H1 (cell line): ENCODE measurements at regions not wholly inside any gene's neighbourhood (a gene's known extent, or its start where the extent isn't known, plus 50 kb on each side); places are given as distances from the start of the nearest gene placed in this dataset.

Experiments
- CTCF ChIA-PET: fragments of 300-600 bp; sonication (Branson Sonifier 250); formaldehyde crosslinking; loops from one replicate; lab custom pipeline; 2021; ENCODE audit not compliant: partially characterized antibody; lab: Charles Lee
- POLR2A ChIA-PET: fragments of 300-600 bp; sonication (Branson Sonifier 250); formaldehyde crosslinking; loops from one replicate; lab custom pipeline; 2021; ENCODE audit warnings: inconsistent platforms; ENCODE audit not compliant: partially characterized antibody; lab: Charles Lee
- DNase-seq, 2 experiments: peaks; one replicate each; pipeline versions ENCODE4 v3.0.0 to v3.0.0-alpha.2; 2010 to 2022; ENCODE audit warnings: low spot score in 2 of 2, low read depth in 1 of 2, mixed read lengths in 1 of 2
- FAIRE-seq: peaks from 2 replicates; lab custom pipeline; 2011; peaks lifted over from hg19 to GRCh38; lab: Jason Lieb, UNC
- H2AFZ ChIP-seq: 2 replicates; pipeline ENCODE4 v1.8.1; 2012; ENCODE audit warnings: low read length, inconsistent platforms
- H2AK5ac ChIP-seq: 2 replicates; pipeline ENCODE4 v1.6.1; 2013; ENCODE audit warnings: low read depth, low read length
- H2BK120ac ChIP-seq: replicated peaks from 2 replicates; pipeline ENCODE3; 2013; ENCODE audit warnings: low read depth, low read length, inconsistent platforms
- H2BK12ac ChIP-seq: 2 replicates; pipeline ENCODE4 v1.6.1; 2013; ENCODE audit warnings: low read depth, low read length
- H2BK15ac ChIP-seq: 2 replicates; pipeline ENCODE4 v1.6.1; 2013; ENCODE audit warnings: low read length
- H2BK20ac ChIP-seq: 2 replicates; pipeline ENCODE4 v1.6.1; 2013; ENCODE audit warnings: low read length
- H2BK5ac ChIP-seq: 2 replicates; pipeline ENCODE4 v1.6.1; 2013; ENCODE audit warnings: low read depth, low read length
- H3K14ac ChIP-seq: 2 replicates; pipeline ENCODE4 v1.6.1; 2013; ENCODE audit warnings: inconsistent platforms; ENCODE audit not compliant: insufficient read length
- H3K18ac ChIP-seq: 2 replicates; pipeline ENCODE4 v1.6.1; 2013; ENCODE audit warnings: low read length; ENCODE audit errors: extremely low read depth
- H3K23ac ChIP-seq: 2 replicates; pipeline ENCODE4 v1.6.1; 2013; ENCODE audit warnings: inconsistent platforms; ENCODE audit not compliant: insufficient read length
- H3K23me2 ChIP-seq: 2 replicates; pipeline ENCODE4 v1.6.1; 2013; ENCODE audit warnings: low read depth, low read length
- H3K27ac ChIP-seq: 2 replicates; pipeline ENCODE4 v1.6.1; 2011; ENCODE audit warnings: low read depth, low read length, inconsistent platforms
- H3K27me3 ChIP-seq, 4 experiments: replicated peaks in 1 of 4; 1 replicate in 1 of 4; 2 replicates in 3 of 4; pipeline versions ENCODE4 v1.6.1 to v1.8.1; 2011 to 2013; ENCODE audit warnings: low read length in 3 of 4, mild to moderate bottlenecking in 3 of 4, inconsistent platforms in 2 of 4, mixed read lengths in 2 of 4, moderate library complexity in 1 of 4; ENCODE audit not compliant: control insufficient read depth in 3 of 4, insufficient read depth in 3 of 4; ENCODE audit errors: extremely low read depth in 1 of 4
- H3K36me3 ChIP-seq, 4 experiments: 2 replicates each; pipeline versions ENCODE4 v1.6.1 to v1.8.1; 2011 to 2013; ENCODE audit warnings: mild to moderate bottlenecking in 4 of 4, low read length in 3 of 4, moderate library complexity in 2 of 4, control low read depth in 1 of 4, inconsistent platforms in 1 of 4; ENCODE audit not compliant: insufficient read depth in 4 of 4, control insufficient read depth in 2 of 4
- H3K4ac ChIP-seq: replicated peaks from 2 replicates; pipeline ENCODE3; 2013; ENCODE audit warnings: low read length, low read depth, mixed read lengths, inconsistent platforms; ENCODE audit not compliant: insufficient read length
- H3K4me1 ChIP-seq, 4 experiments: replicated peaks in 1 of 4; 1 replicate in 1 of 4; 2 replicates in 3 of 4; pipeline versions ENCODE4 v1.6.1 to v1.8.1; 2011 to 2013; ENCODE audit warnings: low read length in 3 of 4, inconsistent platforms in 2 of 4, mixed read lengths in 1 of 4; ENCODE audit not compliant: insufficient read depth in 4 of 4, control insufficient read depth in 3 of 4
- H3K4me2 ChIP-seq, 2 experiments: 2 replicates each; pipeline versions ENCODE4 v1.6.1 to v1.8.1; 2011 to 2013; ENCODE audit warnings: low read depth in 2 of 2, low read length in 2 of 2, control low read depth in 1 of 2, inconsistent platforms in 1 of 2, mild to moderate bottlenecking in 1 of 2; ENCODE audit not compliant: insufficient read depth in 1 of 2
- H3K4me3 ChIP-seq, 4 experiments: fragments of 200-600, 300-600 bp in 1 of 4; sonication (generic), shearing (Covaris generic), sonication (Bioruptor Twin) in 1 of 4; 2 replicates each; pipeline versions ENCODE4 v1.5.1 to v1.8.1; 2011 to 2016; ENCODE audit warnings: low read length in 4 of 4, low read depth in 3 of 4, control low read depth in 2 of 4, inconsistent platforms in 2 of 4, mild to moderate bottlenecking in 2 of 4, mixed read lengths in 1 of 4, moderate library complexity in 1 of 4; ENCODE audit not compliant: insufficient read depth in 2 of 4; ENCODE audit errors: extremely low read depth in 1 of 4
- H3K56ac ChIP-seq: replicated peaks from 2 replicates; pipeline ENCODE3; 2013; ENCODE audit warnings: low read depth, mild to moderate bottlenecking, mixed read lengths, low read length, inconsistent platforms; ENCODE audit not compliant: insufficient read length
- H3K79me1 ChIP-seq: 2 replicates; pipeline ENCODE4 v1.6.1; 2013; ENCODE audit warnings: low read depth, low read length, control low read depth
- H3K79me2 ChIP-seq, 2 experiments: 2 replicates each; pipeline versions ENCODE4 v1.6.1 to v1.8.1; 2012 to 2013; ENCODE audit warnings: low read length in 2 of 2, mild to moderate bottlenecking in 2 of 2, inconsistent platforms in 1 of 2; ENCODE audit not compliant: insufficient read depth in 2 of 2, control insufficient read depth in 1 of 2
- H3K9ac ChIP-seq, 4 experiments: replicated peaks in 1 of 4; 1 replicate in 1 of 4; 2 replicates in 3 of 4; pipeline versions ENCODE4 v1.6.1 to v1.8.1; 2011 to 2013; ENCODE audit warnings: low read depth in 3 of 4, low read length in 3 of 4, control low read depth in 2 of 4, mild to moderate bottlenecking in 2 of 4, moderate library complexity in 2 of 4, inconsistent platforms in 1 of 4; ENCODE audit errors: extremely low read depth in 1 of 4
- H3K9me3 ChIP-seq, 2 experiments: 2 replicates each; pipeline versions ENCODE4 v1.6.1 to v1.8.1; 2012 to 2013; ENCODE audit warnings: mild to moderate bottlenecking in 2 of 2, moderate library complexity in 2 of 2, control low read depth in 1 of 2, inconsistent platforms in 1 of 2, low read depth in 1 of 2, low read length in 1 of 2, mixed read lengths in 1 of 2; ENCODE audit not compliant: insufficient read depth in 2 of 2
- H4K20me1 ChIP-seq, 2 experiments: replicated peaks in 1 of 2; 2 replicates each; pipeline versions ENCODE3 to v1.8.1; 2011 to 2013; ENCODE audit warnings: inconsistent platforms in 2 of 2, low read length in 2 of 2, mild to moderate bottlenecking in 1 of 2; ENCODE audit not compliant: insufficient read depth in 2 of 2, control insufficient read depth in 1 of 2
- H4K5ac ChIP-seq: 2 replicates; pipeline ENCODE4 v1.6.1; 2013; ENCODE audit warnings: low read length, low read depth, mixed read lengths, inconsistent platforms; ENCODE audit not compliant: insufficient read length
- H4K8ac ChIP-seq: 2 replicates; pipeline ENCODE4 v1.8.0; 2013; ENCODE audit warnings: mild to moderate bottlenecking, moderate library complexity, low read length, inconsistent platforms; ENCODE audit not compliant: insufficient read depth; ENCODE audit errors: extremely low read depth
- H4K91ac ChIP-seq: replicated peaks from 2 replicates; pipeline ENCODE3; 2013; ENCODE audit warnings: low read length, mixed read lengths, inconsistent platforms; ENCODE audit not compliant: insufficient read length
- ASH2L ChIP-seq: fragments of 200-600, 300-600 bp; sonication (generic); IDR thresholded peaks from one replicate; pipeline ENCODE4 v1.7.1; 2017; ENCODE audit warnings: low read length
- ATF3 ChIP-seq: IDR thresholded peaks from 2 replicates; pipeline ENCODE4 v1.6.1; 2011; ENCODE audit warnings: low read depth, mild to moderate bottlenecking, low read length; ENCODE audit not compliant: insufficient read depth
- BRCA1 ChIP-seq: IDR thresholded peaks from 2 replicates; pipeline ENCODE4 v1.6.1; 2012; ENCODE audit warnings: low read depth, low read length, improper control_type of control experiment
- E2F6 ChIP-seq: IDR thresholded peaks from 2 replicates; pipeline ENCODE4 v1.6.1; 2012; ENCODE audit warnings: inconsistent platforms
- RAD21 ChIP-seq, 2 experiments: IDR thresholded peaks in 1 of 2; conservative IDR thresholded peaks in 1 of 2; 2 replicates each; pipeline ENCODE4 v1.6.1; 2011; ENCODE audit warnings: low read depth in 2 of 2, low read length in 2 of 2, improper control_type of control experiment in 1 of 2, inconsistent platforms in 1 of 2, mild to moderate bottlenecking in 1 of 2, moderate library complexity in 1 of 2
- SIX5 ChIP-seq: IDR thresholded peaks from 2 replicates; pipeline ENCODE4 v1.6.1; 2011; ENCODE audit warnings: mild to moderate bottlenecking, low read depth, low read length
- SP2 ChIP-seq: IDR thresholded peaks from 2 replicates; pipeline ENCODE4 v1.6.1; 2012; ENCODE audit warnings: mild to moderate bottlenecking, low read length, inconsistent platforms
- TAF1 ChIP-seq: IDR thresholded peaks from 2 replicates; pipeline ENCODE4 v1.6.1; 2011; ENCODE audit warnings: mild to moderate bottlenecking, low read depth, low read length
- TEAD4 ChIP-seq: IDR thresholded peaks from 2 replicates; pipeline ENCODE4 v1.6.1; 2012; ENCODE audit warnings: low read depth, low read length, inconsistent platforms, mixed read lengths
- WGBS, 2 experiments: shearing (Covaris generic) in 1 of 2; methylation state at CpG; one replicate each; pipeline versions ENCODE4 v1.1.6 to v1.1.7; 2013 to 2015; ENCODE audit warnings: low lambda C conversion rate in 2 of 2, mixed read lengths in 2 of 2, inconsistent platforms in 1 of 2, low coverage in 1 of 2, missing lambda C conversion rate in 1 of 2; ENCODE audit not compliant: insufficient replicate concordance in 2 of 2, insufficient coverage in 1 of 2, insufficient read length in 1 of 2; ENCODE audit errors: extremely low coverage in 1 of 2, missing lambda C conversion rate in 1 of 2; 5-methylcytosine and 5-hydroxymethylcytosine counted together
- TF ChIP-seq, protein P1 (sequence below): IDR thresholded peaks from 2 replicates; pipeline ENCODE4 v1.6.1; 2012; ENCODE audit warnings: inconsistent platforms
- TF ChIP-seq, protein P2 (sequence below): IDR thresholded peaks from 2 replicates; pipeline ENCODE4 v1.6.1; 2012; ENCODE audit warnings: low read length, inconsistent platforms

DNA sequence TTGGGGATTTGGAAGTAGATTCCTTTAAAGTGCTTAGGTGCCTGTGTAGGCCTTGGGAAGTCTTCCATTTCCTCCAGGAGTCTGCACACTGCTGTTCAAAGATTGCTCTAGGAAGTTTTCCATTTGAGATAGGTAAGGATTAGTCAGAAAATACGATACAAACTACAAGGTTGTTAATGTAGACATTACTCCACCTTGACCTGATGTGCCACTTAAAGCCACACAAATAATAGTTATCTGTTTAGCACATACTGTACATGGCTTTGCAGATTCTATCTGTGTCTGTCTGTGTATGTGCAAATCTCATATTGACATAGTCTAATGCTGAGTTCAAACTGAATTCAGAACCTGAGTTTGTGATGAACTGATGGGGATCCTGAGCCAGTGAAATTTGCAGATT lies 118.4 kb downstream of the RHOU start:
- no peaks in the 10 kb centered on the region for H3K79me2 ChIP-seq
- H4K20me1 ChIP-seq, result no peaks in the 10 kb centered on the region
- no peaks in the 10 kb centered on the region for H3K9me3 ChIP-seq
- DNase-seq (no peak), FAIRE-seq (no peak)
- no peaks in the 10 kb centered on the region for H3K79me1 ChIP-seq
- H3K14ac ChIP-seq, result no peak overlapping the region
- 0 out of 2 replicates have a peak overlapping the region, but pooled peaks have one; percentile 43 for H2BK20ac ChIP-seq
- peak overlapping the region; percentile 51; the same call in 1 of the 2 replicates for H3K18ac ChIP-seq
- no peak overlapping the region for H2BK5ac ChIP-seq
- H3K4me1 ChIP-seq, result peaks cover 4 to 23% (median 16%) of the 10 kb centered on the region in 4 experiments
- H3K9ac ChIP-seq, result no peak overlapping the region
- peak overlapping the region; percentile 62 for H2BK120ac ChIP-seq
- H4K8ac ChIP-seq, result no peak overlapping the region
- peak overlapping the region; percentile 6 to 11; a peak in 1 of 4 replicates for H3K4me2 ChIP-seq
- H3K56ac ChIP-seq, result no peak overlapping the region
- no peak overlapping the region for H4K91ac ChIP-seq
- H3K4ac ChIP-seq, result no peak overlapping the region
- H2AFZ ChIP-seq, result no peak overlapping the region
- H3K27ac ChIP-seq, result no peak overlapping the region
- 88% methylated on average over 1 of the region's 1 CpG; no CpG with 5 or more reads in 1 of the 2 experiments for WGBS, 2 experiments
- H4K5ac ChIP-seq, result no peak overlapping the region
- H3K27me3 ChIP-seq, result no peaks in the 10 kb centered on the region
- H2BK15ac ChIP-seq, result no peak overlapping the region
- H2BK12ac ChIP-seq, result peak overlapping the region; percentile 31; the same call in 1 of the 2 replicates
- H3K36me3 ChIP-seq, result peaks cover 0 to 3% (median 0%) of the 10 kb centered on the region in 4 experiments; a peak in 1 of 8 replicates
- no peak overlapping the region; the same call in 1 of the 2 replicates for H2AK5ac ChIP-seq
- no peak overlapping the region for H3K4me3 ChIP-seq
- ChIA-PET CTCF (interaction anchor here (1.3 to 2.0 kb wide), 2 partner anchors 10 to 241 kb away, joined by 3 to 4 read pairs; no protein-coding TSS in a partner anchor), POLR2A (no interaction called here)
- H3K23ac ChIP-seq, result no peak overlapping the region
- H3K23me2 ChIP-seq, result peaks cover 2% of the 10 kb centered on the region; the same call in 1 of the 2 replicates
- TF ChIP-seq ATF3, result no peak
- no peak for TF ChIP-seq SP2
- no peak for TF ChIP-seq BRCA1
- TF ChIP-seq, protein P1, sequence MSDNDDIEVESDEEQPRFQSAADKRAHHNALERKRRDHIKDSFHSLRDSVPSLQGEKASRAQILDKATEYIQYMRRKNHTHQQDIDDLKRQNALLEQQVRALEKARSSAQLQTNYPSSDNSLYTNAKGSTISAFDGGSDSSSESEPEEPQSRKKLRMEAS, result no peak
- TF ChIP-seq SIX5, result no peak
- TF ChIP-seq TAF1, result no peak
- no peak for TF ChIP-seq RAD21 (IDR thresholded peaks at IDR 0.05 in 1 of 2, conservative IDR thresholded peaks at IDR 0.05 in 1 of 2; ENCODE audit: low read depth in 2 of 2, low read length in 2 of 2)
- no peak for TF ChIP-seq E2F6
- no peak for TF ChIP-seq TEAD4
- TF ChIP-seq, protein P2, sequence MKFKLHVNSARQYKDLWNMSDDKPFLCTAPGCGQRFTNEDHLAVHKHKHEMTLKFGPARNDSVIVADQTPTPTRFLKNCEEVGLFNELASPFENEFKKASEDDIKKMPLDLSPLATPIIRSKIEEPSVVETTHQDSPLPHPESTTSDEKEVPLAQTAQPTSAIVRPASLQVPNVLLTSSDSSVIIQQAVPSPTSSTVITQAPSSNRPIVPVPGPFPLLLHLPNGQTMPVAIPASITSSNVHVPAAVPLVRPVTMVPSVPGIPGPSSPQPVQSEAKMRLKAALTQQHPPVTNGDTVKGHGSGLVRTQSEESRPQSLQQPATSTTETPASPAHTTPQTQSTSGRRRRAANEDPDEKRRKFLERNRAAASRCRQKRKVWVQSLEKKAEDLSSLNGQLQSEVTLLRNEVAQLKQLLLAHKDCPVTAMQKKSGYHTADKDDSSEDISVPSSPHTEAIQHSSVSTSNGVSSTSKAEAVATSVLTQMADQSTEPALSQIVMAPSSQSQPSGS, result no peak
- no peak for TF ChIP-seq ASH2L
